ENCODE measurements at regions not wholly inside any gene's neighbourhood (a gene's known extent, or its start where the extent isn't known, plus 50 kb on each side); places are given as distances from the start of the nearest gene placed in this dataset.
"Not testable (repeated sequence)": the region's sequence is repeated elsewhere in the genome, so short reads cannot be mapped to it uniquely, and the experiment has no call there.

DNA sequence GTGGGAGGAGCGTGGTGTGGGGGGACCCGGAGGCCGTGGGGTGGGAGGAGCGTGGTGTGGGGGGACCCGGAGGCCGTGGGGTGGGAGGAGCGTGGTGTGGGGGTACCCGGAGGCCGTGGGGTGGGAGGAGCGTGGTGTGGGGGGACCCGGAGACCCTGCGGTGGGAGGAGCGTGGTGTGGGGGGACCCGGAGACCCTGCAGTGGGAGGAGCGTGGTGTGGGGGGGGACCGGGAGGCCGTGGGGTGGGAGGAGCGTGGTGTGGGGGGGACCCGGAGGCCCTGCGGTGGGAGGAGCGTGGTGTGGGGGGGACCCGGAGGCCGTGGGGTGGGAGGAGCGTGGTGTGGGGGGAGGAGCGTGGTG, 203.5 kb downstream of the DLL1 start:
- not testable (repeated sequence) for DNase-seq (ENCODE audit: low read depth in 2 of 3, low spot score in 2 of 3)

DNA sequence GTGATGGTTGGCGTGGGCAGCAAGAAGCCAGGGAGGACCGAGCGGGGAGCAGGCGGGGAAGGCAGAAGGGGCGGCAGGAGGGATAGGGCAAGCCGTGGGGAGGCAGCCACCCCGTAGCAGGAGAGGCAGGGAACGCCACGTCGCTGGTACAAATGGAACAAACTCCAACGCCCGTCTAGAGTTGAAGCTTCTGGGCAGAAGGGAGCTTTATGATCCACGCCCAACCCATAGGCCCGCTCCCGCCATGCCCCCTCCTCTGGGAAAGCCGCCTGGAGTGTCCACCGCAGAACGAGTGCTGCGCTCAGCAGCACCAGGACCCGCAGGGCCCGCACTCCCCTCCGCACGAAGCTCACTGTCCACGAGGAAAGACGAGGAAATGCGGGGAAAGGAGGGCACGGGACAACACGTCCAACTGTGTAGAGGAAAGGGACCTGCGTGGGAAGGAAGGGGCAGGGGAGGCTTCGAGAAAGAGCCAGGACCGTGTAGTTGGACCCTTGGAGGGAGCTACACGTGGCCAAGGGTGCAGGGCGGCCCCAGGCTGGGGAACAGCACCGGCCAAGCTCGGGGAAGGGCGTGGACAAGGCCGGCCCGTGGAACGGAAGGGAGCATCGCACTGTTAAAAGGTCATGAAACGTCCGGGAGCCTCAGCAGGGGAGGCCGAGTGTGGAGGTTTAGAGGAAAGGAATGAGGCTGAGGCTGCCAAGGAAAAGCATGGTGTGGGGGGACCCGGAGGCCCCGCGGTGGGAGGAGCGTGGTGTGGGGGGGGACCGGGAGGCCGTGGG, 204.0 kb downstream of the DLL1 start:
- no peak for DNase-seq (ENCODE audit: low read depth in 2 of 3, low spot score in 2 of 3)

DNA sequence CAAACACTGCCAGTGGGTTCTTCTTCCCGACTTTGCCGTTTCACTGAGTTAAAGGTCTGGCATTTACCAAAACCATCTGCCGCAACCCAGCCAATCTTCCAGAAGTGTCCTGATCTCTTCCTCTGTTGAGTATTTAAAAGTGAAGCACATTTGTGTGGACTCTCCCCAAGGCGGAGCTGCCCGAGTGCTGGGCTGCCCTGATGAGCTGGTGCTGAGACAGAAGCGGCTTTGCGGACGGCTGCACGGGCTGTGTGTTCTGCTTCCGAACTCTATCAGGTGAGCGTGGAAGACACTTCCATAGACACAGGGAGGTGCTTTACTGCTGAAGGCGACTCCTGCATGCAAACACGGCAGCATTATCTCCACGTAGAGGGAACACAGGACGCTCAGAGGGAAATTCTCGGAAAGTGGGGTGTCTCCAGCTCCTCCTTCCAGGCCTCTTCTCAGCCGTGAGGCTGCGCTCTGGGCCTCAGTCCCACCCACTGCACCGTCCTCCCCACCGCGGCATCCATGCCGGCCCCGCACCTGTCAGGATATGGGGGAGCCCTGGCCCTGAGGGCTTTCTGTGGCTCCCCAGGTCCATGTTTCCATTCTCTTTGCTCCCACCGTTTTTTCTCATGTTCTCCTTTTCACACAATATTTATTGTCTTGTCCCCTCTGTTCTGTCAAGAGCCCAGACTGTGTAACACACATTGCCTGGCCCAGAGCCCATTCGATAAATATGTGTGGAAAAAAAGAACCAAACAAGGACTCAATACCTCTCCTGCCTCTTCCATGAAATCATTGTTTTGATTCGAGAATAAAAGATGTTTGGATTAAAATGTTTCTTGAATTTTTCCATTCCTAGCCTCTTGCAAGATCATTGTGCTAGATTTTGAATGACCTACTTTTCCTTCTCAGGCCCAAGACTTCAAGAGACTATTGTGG, 205.1 kb downstream of the DLL1 start:
- DNase-seq (ENCODE audit: low read depth in 2 of 3, low spot score in 2 of 3), result no peak

DNA sequence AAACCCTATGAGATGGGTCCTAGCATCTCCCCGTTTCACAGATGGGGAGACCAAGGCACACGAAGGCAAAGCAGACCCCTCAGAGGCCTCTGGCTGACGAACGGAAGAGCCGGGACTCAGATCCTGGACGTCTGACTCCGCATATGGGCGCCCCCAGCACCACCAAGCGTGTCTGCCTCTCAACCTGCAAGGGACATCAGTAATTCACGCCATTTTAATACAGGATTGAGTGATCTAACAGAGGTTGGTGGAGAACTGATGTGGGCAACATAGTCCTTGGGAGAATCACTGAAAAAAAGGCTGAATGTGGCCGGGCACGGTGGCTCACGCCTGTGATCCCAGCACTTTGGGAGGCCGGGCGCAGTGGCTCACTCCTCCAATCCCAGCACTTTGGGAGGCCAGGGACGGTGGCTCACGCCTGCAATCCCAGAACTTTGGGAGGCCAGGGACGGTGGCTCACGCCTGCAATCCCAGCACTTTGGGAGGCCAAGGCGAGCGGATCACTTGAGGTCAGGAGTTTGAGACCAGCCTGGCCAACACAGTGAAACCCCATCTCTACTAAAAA, 206.6 kb downstream of the DLL1 start:
- no peak for DNase-seq (ENCODE audit: low read depth in 2 of 3, low spot score in 2 of 3)

DNA sequence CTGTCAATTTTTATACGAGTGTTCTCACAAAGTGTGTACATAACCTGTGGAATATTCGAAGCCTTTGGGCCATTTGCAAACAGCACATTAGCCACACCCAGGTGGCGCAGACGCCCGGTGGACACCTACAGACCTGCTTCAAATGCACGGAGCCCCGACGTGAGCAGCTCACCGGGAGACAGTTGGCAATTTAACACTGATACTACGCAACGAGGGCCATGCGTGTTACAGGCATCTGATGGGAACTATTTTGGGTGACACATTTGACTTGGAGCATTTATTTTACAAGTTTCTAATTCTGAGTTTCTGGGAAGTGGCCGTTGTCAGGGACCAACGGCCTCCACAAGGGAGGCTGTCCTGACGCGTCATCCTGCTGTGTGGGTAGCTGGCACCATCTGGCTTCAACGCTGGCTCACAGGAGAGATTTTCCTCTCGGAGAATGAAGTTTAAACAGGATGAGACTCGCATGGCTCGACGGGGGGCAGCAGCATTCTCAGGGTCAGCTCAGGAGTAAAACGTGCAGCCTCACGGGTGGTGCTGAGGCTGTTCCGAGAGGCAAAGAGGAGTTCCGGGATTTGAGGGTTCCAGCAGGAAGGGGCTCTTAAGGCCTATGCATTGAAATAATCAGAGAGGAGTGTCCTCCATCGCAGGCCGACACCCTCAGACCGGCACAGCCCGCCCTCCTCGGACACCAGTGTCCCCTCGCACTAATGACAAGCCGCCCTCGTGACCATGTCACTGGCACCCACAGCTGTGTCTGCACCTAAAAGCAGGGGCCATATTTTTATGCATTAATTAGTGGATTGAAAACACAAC, 207.4 kb downstream of the DLL1 start:
- DNase-seq (ENCODE audit: low read depth in 2 of 3, low spot score in 2 of 3), result no peak

DNA sequence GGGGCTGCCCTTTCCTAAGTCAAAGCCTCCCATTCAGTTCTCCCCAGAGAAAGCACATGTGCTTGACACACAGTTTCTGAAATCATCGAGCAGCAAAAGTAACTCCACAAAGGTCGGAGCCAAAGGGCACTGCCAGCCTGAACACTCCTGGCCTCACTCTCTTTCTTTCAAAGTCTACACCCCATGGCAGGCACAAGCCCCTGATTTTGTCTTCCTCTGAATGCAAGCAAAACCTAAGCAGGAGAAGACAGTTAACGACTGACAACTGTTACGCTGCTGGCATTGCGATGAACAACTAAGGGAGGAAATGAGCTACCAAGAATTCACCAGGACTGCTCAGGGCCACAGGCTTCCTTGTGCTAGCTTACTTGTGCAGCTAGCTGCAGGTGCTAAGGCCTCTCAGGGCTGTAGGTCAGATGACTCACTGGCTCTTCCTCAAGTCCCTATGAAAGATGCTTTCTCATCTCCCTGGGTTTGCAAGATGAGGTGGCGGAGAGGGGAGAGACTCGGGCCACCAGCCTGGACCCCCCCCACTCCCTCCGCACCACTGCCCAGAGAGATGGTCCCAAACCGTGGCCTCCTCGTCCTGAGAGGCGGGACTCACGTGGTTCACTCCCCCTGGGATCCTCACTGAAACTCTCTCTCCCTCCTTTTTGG, 208.2 kb downstream of the DLL1 start:
- no peak for DNase-seq (ENCODE audit: low read depth in 2 of 3, low spot score in 2 of 3)

DNA sequence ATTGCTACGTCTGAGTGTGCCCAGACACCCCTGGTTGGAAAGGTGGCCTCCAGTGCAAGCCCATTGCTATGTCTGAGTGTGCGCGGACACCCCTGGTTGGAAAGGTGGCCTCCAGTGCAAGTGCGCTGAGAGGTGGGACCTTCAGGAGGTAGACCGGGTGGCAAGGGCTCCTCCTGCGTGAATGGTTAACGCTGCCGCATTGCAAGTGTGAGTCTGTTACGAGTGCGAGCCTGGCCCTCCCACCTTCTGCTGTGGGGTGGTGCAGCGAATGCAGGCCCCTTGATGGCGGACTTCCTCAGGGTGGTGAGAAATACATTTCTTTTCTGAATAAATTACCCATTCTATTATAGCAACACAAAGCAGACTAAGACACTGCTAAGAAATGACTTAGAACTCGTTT, 208.8 kb downstream of the DLL1 start:
- DNase-seq (ENCODE audit: low read depth in 2 of 3, low spot score in 2 of 3), result no peak

DNA sequence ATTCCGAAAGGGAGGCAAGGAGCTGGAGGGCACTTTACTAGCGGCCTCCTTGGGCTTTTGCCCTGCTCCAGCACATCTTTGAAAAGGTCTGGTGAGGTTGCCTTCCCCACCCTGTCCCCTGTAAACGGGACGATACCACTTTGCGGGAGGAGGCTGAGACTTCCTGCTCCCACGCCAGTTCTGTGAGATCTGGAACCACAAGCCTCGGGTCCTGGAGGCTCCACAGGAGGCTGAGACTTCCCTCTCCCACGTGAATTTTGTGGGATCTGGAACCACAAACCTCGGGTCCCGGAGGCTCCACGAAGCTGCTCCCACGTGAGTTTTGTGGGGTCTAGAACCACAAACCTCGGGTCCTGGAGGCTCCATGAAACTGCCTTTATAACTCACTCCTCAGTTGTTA, 209.3 kb downstream of the DLL1 start:
- DNase-seq (ENCODE audit: low read depth in 2 of 3, low spot score in 2 of 3), result no peak

DNA sequence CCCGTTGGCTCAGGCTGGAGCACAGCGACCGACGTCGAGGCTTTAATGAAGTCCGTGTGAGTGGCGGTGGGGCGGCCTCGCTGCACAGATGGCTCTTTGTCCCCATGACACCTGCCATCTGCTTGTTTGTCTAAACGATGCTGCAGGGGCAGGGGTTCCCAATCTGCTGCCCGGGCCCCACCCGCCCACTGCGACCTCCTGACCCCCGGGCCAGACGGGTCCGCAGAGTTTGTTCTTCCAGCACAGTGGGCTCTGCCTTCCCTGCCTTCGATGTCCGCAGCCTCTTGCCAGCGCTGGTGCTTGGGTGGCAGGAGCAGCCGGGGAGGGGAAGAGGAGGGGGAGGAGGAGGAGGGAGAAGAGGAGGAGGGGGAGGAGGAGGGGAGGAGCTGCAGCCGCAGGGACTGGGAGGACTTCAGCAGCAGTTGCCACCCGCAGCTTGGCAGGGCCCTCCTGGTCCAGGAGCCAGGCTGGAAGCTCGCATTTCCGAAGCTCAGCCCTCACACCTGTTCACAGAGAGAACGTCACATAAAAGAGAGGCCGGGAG, 210.0 kb downstream of the DLL1 start:
- no peak for DNase-seq (ENCODE audit: low read depth in 2 of 3, low spot score in 2 of 3)

DNA sequence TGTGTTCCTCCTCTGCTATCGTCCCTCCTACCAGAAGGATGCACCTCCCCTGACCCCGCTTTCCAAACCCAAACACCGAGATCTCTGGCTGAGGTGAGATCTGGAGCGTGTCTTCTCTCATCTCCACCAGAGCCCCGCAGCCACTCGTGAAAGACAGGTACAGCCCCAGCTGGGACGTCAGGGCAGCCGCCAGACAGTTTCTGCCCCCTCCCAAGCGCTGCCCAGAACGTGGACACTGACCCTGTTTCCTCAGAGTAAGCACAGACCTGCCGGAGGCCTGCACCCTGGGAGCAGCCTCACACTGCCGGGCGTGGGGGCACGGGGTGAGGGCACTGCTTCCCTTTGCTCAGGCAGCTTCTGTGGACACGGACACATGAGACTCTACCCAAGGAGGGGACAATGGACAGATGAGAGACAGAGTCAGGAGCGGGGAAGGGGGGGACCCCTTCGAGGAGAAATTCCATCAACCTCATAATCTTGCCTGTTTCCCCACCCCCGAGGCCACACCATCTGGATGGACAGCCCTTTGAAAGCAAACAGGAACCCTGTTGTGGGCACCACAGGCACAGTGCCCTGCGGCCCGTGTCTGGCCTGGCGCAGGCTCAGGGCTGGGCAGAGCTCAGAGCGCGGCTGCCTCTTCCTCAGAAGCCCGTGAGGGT, 210.6 kb downstream of the DLL1 start:
- DNase-seq (ENCODE audit: low read depth in 2 of 3, low spot score in 2 of 3), result no peak

DNA sequence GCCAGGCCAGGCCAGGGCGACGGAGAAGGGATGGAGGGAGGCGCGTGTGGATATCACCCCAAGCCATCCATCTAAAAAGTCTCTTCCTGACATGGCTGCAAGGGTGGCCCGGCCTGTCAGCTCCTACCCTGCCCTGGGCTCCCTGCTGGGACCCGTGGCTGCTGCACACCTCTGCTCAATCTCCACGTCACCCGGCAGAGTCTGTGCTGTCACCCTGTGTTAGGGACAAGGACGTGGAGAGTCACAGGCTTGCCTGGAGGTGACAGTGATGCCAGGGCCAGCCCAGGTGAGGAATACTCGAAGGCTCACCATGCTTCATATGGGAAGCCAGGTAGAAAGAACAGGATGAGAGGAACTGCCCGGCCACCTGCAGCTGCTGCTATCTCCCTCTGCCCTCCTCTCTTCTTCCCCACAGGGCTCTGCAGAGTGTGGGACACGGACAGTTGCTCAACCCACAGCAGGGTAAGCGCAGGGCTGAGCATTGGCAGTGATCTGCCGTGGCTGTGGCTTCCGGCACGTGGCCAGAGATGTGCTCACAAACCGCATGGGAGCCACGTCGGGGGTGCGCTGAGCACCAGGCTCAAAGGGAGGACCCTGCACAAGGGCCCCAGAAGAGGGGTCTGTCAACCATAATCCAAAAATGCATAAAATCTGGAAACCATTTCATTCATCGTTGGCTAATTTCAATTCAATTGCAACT, 214.3 kb downstream of the DLL1 start:
- no peak for DNase-seq (ENCODE audit: low read depth in 2 of 3, low spot score in 2 of 3)

DNA sequence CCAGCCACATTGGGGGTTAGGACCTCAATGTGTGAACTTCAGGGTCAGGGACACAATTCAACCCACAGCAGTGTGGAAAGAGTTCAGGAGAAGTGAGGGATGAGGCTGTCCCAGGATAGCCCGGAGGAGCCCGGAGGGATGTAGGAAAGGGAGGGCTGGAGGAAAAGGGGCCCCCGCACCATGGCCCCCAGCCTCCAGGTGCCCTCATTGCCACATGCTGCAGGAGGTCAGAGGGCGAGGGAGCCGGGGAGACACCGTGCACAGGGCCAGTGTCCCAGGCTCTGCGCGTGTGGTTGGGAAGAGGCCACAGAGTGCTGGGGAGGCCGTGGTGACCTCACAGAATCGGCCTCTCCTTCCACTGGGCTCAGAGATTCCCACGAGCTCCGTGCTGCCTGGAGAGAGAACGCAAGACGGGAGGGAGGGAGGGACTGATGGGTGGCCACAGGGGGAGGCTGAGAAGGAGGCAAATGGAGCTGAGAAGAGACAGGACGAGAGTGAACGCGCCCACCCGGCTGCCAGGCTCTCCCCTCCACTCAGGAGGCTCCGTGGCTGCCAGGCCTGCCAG, 215.1 kb downstream of the DLL1 start:
- no peak for DNase-seq (ENCODE audit: low read depth in 2 of 3, low spot score in 2 of 3)

DNA sequence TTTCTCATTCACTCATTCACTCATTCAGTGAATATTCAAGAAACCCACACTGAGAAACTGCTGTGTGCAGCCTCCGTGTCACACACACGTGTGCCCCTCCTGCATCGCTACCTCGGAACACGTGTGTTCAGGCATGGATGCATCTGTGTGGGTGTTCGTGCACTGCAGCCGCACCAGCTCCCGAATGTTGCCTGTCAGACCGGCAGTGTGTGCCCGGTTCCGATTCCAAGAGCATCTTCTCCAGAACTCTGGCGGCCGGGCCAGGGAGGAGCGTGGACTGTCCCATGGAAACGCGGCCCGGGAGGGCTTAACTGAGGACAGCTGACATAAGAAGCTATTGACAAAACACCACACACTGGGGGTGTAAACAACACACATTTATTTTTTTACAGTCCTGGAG, 216.0 kb downstream of the DLL1 start:
- no peak for DNase-seq (ENCODE audit: low read depth in 2 of 3, low spot score in 2 of 3)

DNA sequence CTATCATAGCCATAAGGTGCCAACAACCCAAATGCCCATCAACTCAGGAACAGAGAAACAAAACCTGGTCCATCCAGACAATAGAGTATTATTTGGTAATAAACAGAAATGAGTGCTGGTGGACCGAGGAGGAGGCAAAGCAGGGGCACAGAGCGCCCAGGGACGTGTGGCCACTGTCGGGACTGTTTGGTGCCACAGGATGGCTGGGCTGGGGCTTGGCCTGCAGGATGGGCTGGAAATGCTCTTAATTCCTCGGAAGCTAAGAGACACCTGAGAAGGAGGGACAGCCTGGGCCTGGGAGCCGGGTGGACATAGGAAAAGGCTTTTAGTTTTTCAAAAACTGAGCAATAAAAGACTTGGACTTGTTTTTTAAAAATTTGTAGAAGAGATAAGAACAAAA, 216.4 kb downstream of the DLL1 start:
- no peak for DNase-seq (ENCODE audit: low read depth in 2 of 3, low spot score in 2 of 3)

DNA sequence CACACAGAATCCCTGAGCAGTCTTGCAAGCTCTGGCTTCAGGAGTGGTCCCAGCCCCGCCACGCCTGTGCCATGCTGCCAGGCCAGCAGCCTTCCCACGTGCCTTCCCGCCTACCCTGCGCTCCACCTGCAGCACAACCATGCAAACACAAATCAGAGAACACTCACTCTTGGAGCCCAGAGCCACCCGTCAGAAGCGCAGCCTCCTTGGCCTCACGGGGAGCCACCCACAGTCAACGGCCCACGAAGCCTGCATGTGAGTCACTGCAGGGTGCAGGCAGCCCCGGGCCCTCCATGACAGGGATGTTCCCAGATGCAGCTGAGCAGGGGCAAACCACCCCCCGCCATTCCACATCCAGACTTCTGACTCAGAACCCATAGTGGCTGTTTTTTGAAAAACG, 217.0 kb downstream of the DLL1 start:
- DNase-seq (ENCODE audit: low read depth in 2 of 3, low spot score in 2 of 3), result no peak

DNA sequence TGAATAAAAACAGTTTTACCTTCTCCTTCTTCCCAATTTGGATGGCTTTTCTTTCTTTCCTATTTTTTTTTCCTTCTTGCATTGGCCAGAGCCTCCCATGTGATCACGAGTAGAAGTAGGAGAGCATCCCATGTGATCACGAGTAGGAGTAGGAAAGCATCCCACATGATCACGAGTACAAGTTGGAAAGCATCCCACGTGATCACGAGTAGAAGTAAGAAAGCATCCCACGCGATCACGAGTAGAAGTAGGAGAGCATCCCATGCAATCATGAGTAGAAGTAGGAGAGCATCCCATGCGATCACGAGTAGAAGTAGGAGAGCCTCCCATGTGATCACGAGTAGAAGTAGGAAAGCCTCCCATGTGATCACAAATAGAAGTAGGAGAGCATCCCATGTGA, 218.6 kb downstream of the DLL1 start:
- DNase-seq (ENCODE audit: low read depth in 2 of 3, low spot score in 2 of 3), result no peak

DNA sequence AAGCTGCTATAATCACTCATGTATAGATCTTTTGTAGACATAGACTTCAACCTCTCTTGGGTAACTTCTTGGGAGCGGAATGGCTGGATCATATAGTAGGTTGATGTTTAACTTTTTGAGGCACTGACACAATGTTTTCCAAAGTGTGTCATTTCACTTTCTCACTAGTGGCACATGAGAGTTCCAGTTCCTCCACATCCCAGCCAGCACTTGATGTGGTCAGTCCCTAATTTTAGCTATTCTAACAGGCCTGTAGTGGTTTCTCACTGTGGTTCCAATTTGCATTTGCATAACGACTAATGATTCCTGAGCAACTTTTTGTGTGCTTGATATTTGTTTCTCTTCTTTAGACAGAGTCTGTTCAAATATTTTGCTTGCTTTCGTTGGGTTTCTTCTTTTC, 221.3 kb downstream of the DLL1 start:
- no peak for DNase-seq (ENCODE audit: low read depth in 2 of 3, low spot score in 2 of 3)

DNA sequence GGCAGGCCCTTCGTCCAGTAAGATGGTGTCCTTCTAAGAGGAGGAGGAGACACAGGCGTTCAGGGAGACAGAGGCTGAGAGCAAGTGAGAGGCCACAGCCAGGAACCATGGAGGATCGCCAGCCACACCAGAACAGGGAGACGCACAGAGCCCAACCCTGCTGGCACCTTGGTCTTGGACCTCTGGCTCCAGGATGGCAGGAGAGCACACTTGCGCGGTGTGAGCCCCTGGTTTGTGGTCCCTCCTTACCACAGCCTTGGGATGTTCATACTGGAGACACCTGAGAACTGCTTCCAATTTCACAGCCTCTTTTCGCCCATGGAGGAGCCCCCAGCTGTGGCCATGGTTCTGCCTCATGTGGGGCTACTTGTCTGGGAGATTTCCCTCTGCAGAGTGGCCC, 222.4 kb downstream of the DLL1 start:
- DNase-seq (ENCODE audit: low read depth in 2 of 3, low spot score in 2 of 3), result no peak

DNA sequence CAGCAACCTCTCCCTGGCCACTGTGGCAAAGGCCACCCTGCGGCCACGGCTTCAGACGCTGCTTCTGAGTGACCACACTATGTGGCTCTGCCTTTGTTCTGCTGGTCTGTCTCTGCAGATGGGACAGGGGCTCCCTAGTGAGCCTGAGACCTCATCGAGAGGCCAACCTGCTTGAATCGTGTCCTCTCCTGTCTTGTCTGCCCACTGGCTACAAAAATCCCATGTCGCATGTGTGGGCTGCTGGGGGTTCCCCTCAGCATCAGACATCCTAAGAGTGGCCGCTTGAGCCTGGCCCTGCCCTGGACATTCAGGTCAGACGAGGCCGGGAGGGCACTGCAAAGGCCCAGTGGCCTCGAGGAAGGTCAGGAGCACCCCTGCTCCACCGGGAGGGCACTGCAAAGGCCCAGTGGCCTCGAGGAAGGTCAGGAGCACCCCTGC, 222.9 kb downstream of the DLL1 start:
- DNase-seq (ENCODE audit: low read depth in 2 of 3, low spot score in 2 of 3), result no peak
